Endodermal cell (in vitro differentiated cells): ENCODE measurements at regions not wholly inside any gene's neighbourhood (a gene's known extent, or its start where the extent isn't known, plus 50 kb on each side); places are given as distances from the start of the nearest gene placed in this dataset.

Experiments used
- DNase-seq: peaks from one replicate; pipeline ENCODE4 v3.0.0-alpha.2; 2017
- H3K27ac ChIP-seq: 2 replicates; pipeline ENCODE4 v1.5.1; 2013; ENCODE audit warnings: mild to moderate bottlenecking, low read depth, low read length, moderate library complexity
- H3K27me3 ChIP-seq: 2 replicates; pipeline ENCODE4 v1.6.1; 2013; ENCODE audit warnings: mild to moderate bottlenecking, low read length, moderate library complexity; ENCODE audit not compliant: insufficient read depth, control insufficient read depth, poor library complexity, severe bottlenecking
- H3K36me3 ChIP-seq: 2 replicates; pipeline ENCODE4 v1.7.0; 2013; ENCODE audit warnings: mild to moderate bottlenecking, low read length, moderate library complexity; ENCODE audit not compliant: control insufficient read depth, insufficient read depth
- H3K4me1 ChIP-seq: one replicate; pipeline ENCODE4 v1.7.0; 2013; ENCODE audit warnings: low read length; ENCODE audit not compliant: control insufficient read depth, insufficient read depth
- H3K4me3 ChIP-seq: 2 replicates; pipeline ENCODE4 v1.5.1; 2013; ENCODE audit warnings: mild to moderate bottlenecking, low read length, moderate library complexity
- H3K9ac ChIP-seq: 2 replicates; pipeline ENCODE4 v1.6.1; 2013; ENCODE audit warnings: mild to moderate bottlenecking, low read length, moderate library complexity; ENCODE audit not compliant: poor library complexity, severe bottlenecking; ENCODE audit errors: extremely low read depth
- H3K9me3 ChIP-seq: 2 replicates; pipeline ENCODE4 v1.6.1; 2013; ENCODE audit warnings: mild to moderate bottlenecking, low read length, moderate library complexity; ENCODE audit not compliant: control insufficient read depth
- H3K27ac Mint-ChIP-seq: 2 replicates; pipeline ENCODE4 v1.8.0; 2020; ENCODE audit warnings: mixed read lengths
- H3K27me3 Mint-ChIP-seq: 2 replicates; pipeline ENCODE4 v1.8.0; 2021; ENCODE audit warnings: mild to moderate bottlenecking, mixed read lengths; ENCODE audit not compliant: insufficient read depth
- H3K36me3 Mint-ChIP-seq: 2 replicates; pipeline ENCODE4 v1.8.0; 2020; ENCODE audit warnings: low read depth, mixed read lengths
- H3K4me1 Mint-ChIP-seq: 2 replicates; pipeline ENCODE4 v1.8.0; 2020; ENCODE audit warnings: mixed read lengths
- H3K4me3 Mint-ChIP-seq: 2 replicates; pipeline ENCODE4 v1.8.0; 2020; ENCODE audit warnings: mild to moderate bottlenecking, moderate library complexity, mixed read lengths
- H3K9me3 Mint-ChIP-seq: 2 replicates; pipeline ENCODE4 v1.8.0; 2020; ENCODE audit warnings: mild to moderate bottlenecking, mixed read lengths
- CTCF ChIP-seq: fragments of 200-600 bp; sonication (generic); conservative IDR thresholded peaks from 2 replicates; pipeline ENCODE4 v1.5.0; 2021; ENCODE audit warnings: antibody characterized with exemption, mild to moderate bottlenecking
- WGBS, 2 experiments: methylation state at CpG; one replicate each; pipeline versions ENCODE4 v1.1.5 to v1.1.7; 2013; ENCODE audit warnings: missing lambda C conversion rate in 2 of 2, mixed read lengths in 1 of 2; ENCODE audit not compliant: insufficient coverage in 1 of 2, insufficient read length in 1 of 2; 5-methylcytosine and 5-hydroxymethylcytosine counted together

GRCh38 chr16:64131423-64131822 lies 990.4 kb downstream of the CDH11 start:
- TF ChIP-seq CTCF, result no peak
- no peak overlapping the region for H3K27ac Mint-ChIP-seq

GRCh38 chr16:64130140-64130539 lies 991.7 kb downstream of the CDH11 start:
- H3K27me3 ChIP-seq, result no peaks in the 10 kb centered on the region
- Mint-ChIP-seq H3K27ac (no peak overlapping the region), H3K27me3 (peaks cover 26% of the 10 kb centered on the region), H3K9me3 (no peaks in the 10 kb centered on the region), H3K4me1 (peaks cover 25% of the 10 kb centered on the region), H3K4me3 (no peak overlapping the region), H3K36me3 (no peaks in the 10 kb centered on the region)
- no peak for TF ChIP-seq CTCF
- no peak for DNase-seq
- H3K9ac ChIP-seq, result no peak overlapping the region
- H3K27ac ChIP-seq, result no peak overlapping the region
- WGBS, 2 experiments, result 100% methylated on average over 1 of the region's 2 CpGs; no CpG with 5 or more reads in 1 of the 2 experiments
- H3K4me1 ChIP-seq, result peaks cover 6% of the 10 kb centered on the region
- no peaks in the 10 kb centered on the region for H3K9me3 ChIP-seq
- no peak overlapping the region for H3K4me3 ChIP-seq
- no peaks in the 10 kb centered on the region for H3K36me3 ChIP-seq

More at GRCh38 chr16:64131423-64131822, 990.4 kb downstream of the CDH11 start:
- Histone ChIP-seq H3K4me1 (peaks cover 6% of the 10 kb centered on the region), H3K9me3 (no peaks in the 10 kb centered on the region), H3K36me3 (no peaks in the 10 kb centered on the region), H3K4me3 (no peak overlapping the region), H3K9ac (no peak overlapping the region), H3K27me3 (no peaks in the 10 kb centered on the region), H3K27ac (no peak overlapping the region)
- no peak for DNase-seq
- Mint-ChIP-seq H3K9me3 (peaks cover 6% of the 10 kb centered on the region), H3K36me3 (no peaks in the 10 kb centered on the region), H3K27me3 (peaks cover 30% of the 10 kb centered on the region), H3K4me1 (peaks cover 25% of the 10 kb centered on the region), H3K4me3 (no peak overlapping the region)
- 94% methylated on average over 2 of the region's 2 CpGs; no CpG with 5 or more reads in 1 of the 2 experiments for WGBS, 2 experiments

GRCh38 chr16:64122177-64122576 lies 999.7 kb downstream of the CDH11 start:
- H3K36me3 Mint-ChIP-seq, result no peaks in the 10 kb centered on the region
- H3K27ac Mint-ChIP-seq, result no peak overlapping the region
- H3K9me3 Mint-ChIP-seq, result no peaks in the 10 kb centered on the region
- whole genome bisulfite sequencing, 2 experiments, result 96 to 100% methylated on average over 1 to 2 of the region's 2 CpGs
- H3K36me3 ChIP-seq, result no peaks in the 10 kb centered on the region
- H3K9ac ChIP-seq, result no peak overlapping the region
- H3K4me3 ChIP-seq, result no peak overlapping the region
- peaks cover 68% of the 10 kb centered on the region for H3K27me3 Mint-ChIP-seq
- H3K4me1 ChIP-seq, result peaks cover 2% of the 10 kb centered on the region
- no peak overlapping the region for H3K27ac ChIP-seq
- peaks cover 61% of the 10 kb centered on the region for H3K27me3 ChIP-seq
- H3K9me3 ChIP-seq, result no peaks in the 10 kb centered on the region
- no peak for DNase-seq
- TF ChIP-seq CTCF, result no peak
- peaks cover 5% of the 10 kb centered on the region for H3K4me1 Mint-ChIP-seq
- H3K4me3 Mint-ChIP-seq, result no peak overlapping the region
